GM12801 (cell line): ENCODE measurements at regions not wholly inside any gene's neighbourhood (a gene's known extent, or its start where the extent isn't known, plus 50 kb on each side); places are given as distances from the start of the nearest gene placed in this dataset.

Experiments
- CTCF ChIP-seq: IDR thresholded peaks from one replicate; pipeline ENCODE4 v1.5.1; 2011; ENCODE audit warnings: control low read depth; ENCODE audit not compliant: insufficient read length; ENCODE audit errors: extremely low read depth

- TF ChIP-seq CTCF: no peak
Measured at GRCh38 chr17:5788266-5788900, 204.1 kb upstream of the NLRP1 start.

GRCh38 chr17:5789528-5789927 is 205.2 kb upstream of the NLRP1 start:
- no peak for TF ChIP-seq CTCF

GRCh38 chr17:5793157-5793556 is 208.8 kb upstream of the NLRP1 start:
- TF ChIP-seq CTCF: no peak

- TF ChIP-seq CTCF: no peak
Measured at GRCh38 chr17:5793899-5794298, 209.6 kb upstream of the NLRP1 start.

GRCh38 chr17:5794385-5794784 is 210.1 kb upstream of the NLRP1 start:
- no peak for TF ChIP-seq CTCF

- no peak for TF ChIP-seq CTCF
Measured at GRCh38 chr17:5794881-5795506, 210.7 kb upstream of the NLRP1 start.

GRCh38 chr17:5797447-5798050 is 213.2 kb upstream of the NLRP1 start:
- no peak for TF ChIP-seq CTCF
